ENCODE measurements at regions not wholly inside any gene's neighbourhood (a gene's known extent, or its start where the extent isn't known, plus 50 kb on each side); places are given as distances from the start of the nearest gene placed in this dataset.
"Not testable (repeated sequence)": the region's sequence is repeated elsewhere in the genome, so short reads cannot be mapped to it uniquely, and the experiment has no call there.

DNA sequence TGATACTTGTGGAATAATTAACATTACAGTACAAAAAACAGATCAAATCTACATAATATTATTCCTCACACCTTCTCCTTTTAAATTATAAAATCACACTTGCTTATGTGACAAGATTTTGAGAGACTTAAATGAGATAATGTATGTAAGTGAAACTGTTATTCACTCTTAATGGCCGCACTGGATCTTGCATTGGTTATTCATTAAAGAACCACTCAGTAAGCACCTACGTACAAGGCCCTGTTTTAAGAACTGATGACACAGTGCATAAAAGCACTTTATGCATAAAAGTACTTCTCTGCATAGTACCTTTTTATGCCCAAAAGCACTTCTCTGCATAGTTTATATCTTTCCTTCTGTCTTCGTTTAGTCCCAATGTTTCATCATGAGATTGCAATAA, 172.1 kb downstream of the GOLGA6L6 start (continued):
- TF ChIP-seq, protein P1, sequence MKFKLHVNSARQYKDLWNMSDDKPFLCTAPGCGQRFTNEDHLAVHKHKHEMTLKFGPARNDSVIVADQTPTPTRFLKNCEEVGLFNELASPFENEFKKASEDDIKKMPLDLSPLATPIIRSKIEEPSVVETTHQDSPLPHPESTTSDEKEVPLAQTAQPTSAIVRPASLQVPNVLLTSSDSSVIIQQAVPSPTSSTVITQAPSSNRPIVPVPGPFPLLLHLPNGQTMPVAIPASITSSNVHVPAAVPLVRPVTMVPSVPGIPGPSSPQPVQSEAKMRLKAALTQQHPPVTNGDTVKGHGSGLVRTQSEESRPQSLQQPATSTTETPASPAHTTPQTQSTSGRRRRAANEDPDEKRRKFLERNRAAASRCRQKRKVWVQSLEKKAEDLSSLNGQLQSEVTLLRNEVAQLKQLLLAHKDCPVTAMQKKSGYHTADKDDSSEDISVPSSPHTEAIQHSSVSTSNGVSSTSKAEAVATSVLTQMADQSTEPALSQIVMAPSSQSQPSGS (CRISPR knock-in tag; IDR thresholded peaks at IDR 0.05; ENCODE audit: borderline replicate concordance, low read depth): no peak
- TF ChIP-seq, protein P2, sequence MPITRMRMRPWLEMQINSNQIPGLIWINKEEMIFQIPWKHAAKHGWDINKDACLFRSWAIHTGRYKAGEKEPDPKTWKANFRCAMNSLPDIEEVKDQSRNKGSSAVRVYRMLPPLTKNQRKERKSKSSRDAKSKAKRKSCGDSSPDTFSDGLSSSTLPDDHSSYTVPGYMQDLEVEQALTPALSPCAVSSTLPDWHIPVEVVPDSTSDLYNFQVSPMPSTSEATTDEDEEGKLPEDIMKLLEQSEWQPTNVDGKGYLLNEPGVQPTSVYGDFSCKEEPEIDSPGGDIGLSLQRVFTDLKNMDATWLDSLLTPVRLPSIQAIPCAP (CRISPR knock-in tag; IDR thresholded peaks at IDR 0.05): no peak
- TF ChIP-seq RORB (CRISPR knock-in tag; IDR thresholded peaks at IDR 0.05): no peak
- TF ChIP-seq, protein P3, sequence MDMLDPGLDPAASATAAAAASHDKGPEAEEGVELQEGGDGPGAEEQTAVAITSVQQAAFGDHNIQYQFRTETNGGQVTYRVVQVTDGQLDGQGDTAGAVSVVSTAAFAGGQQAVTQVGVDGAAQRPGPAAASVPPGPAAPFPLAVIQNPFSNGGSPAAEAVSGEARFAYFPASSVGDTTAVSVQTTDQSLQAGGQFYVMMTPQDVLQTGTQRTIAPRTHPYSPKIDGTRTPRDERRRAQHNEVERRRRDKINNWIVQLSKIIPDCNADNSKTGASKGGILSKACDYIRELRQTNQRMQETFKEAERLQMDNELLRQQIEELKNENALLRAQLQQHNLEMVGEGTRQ (CRISPR knock-in tag; IDR thresholded peaks at IDR 0.05): no peak

DNA sequence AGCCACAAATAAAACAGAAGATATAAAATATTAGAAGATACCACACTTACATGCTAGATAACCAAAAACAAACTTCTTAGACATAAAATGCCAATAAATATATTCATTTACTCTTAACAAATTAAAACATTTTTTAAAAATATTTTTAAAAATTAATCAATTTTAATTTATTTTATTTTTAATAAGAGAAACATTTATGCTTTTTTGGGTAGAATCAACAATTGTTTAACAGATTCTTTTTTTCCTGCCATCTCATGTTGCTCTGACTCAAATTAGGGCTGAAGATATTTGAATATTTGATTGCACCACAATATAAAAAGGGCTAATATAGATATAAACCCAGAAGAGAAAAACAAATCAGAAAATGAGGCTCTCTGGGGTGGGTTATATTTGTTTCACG, 172.6 kb downstream of the GOLGA6L6 start:
- Mint-ChIP-seq H3K36me3 (no peaks in the 10 kb centered on the region), H3K9me3 (no peaks in the 10 kb centered on the region), H3K27me3 (ENCODE audit: low read depth) (no peaks in the 10 kb centered on the region), H3K27ac (no peak overlapping the region), H3K4me3 (no peak overlapping the region), H3K4me1 (no peaks in the 10 kb centered on the region)
- no peak for DNase-seq (ENCODE audit: low spot score)
- ATAC-seq: no peak
- POLR2A ChIA-PET: no interaction called here
- TF ChIP-seq CBFB (CRISPR knock-in tag; IDR thresholded peaks at IDR 0.05; ENCODE audit: low read depth) (no peak), HMGA2 (CRISPR knock-in tag; IDR thresholded peaks at IDR 0.05) (peak; percentile 88), ZNF317 (CRISPR knock-in tag; IDR thresholded peaks at IDR 0.05; ENCODE audit: borderline replicate concordance, low read depth) (no peak), SOX15 (CRISPR knock-in tag; IDR thresholded peaks at IDR 0.05) (no peak)
- CTCF ChIA-PET: no interaction called here

DNA sequence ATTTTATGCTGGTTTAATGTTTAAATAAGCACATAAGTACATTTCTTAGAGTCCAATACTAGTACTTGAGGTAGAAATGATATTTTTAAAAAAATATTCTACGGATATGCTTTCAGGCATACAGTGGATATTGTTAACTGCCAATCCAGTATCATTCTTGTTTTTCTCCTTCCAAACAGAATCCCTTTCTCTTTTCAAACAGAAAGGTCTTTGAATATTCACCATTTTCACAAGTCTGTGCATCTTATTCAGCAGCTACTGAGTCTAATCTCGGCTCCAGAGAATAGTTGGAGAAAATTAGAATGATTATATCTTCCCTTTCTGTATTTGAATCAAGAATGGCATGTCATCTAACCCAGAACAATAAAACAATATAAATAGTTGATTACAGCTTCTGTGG, 174.5 kb downstream of the GOLGA6L6 start:
- H3K9me3 Mint-ChIP-seq: no peaks in the 10 kb centered on the region
- DNase-seq (ENCODE audit: low spot score) (no peak), ATAC-seq (no peak)
- H3K4me1 Mint-ChIP-seq: no peaks in the 10 kb centered on the region
- H3K27me3 Mint-ChIP-seq (ENCODE audit: low read depth): no peaks in the 10 kb centered on the region
- H3K27ac Mint-ChIP-seq: no peak overlapping the region
- ChIA-PET POLR2A (no interaction called here), CTCF (no interaction called here)
- TF ChIP-seq, protein P4, sequence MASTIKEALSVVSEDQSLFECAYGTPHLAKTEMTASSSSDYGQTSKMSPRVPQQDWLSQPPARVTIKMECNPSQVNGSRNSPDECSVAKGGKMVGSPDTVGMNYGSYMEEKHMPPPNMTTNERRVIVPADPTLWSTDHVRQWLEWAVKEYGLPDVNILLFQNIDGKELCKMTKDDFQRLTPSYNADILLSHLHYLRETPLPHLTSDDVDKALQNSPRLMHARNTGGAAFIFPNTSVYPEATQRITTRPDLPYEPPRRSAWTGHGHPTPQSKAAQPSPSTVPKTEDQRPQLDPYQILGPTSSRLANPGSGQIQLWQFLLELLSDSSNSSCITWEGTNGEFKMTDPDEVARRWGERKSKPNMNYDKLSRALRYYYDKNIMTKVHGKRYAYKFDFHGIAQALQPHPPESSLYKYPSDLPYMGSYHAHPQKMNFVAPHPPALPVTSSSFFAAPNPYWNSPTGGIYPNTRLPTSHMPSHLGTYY (CRISPR knock-in tag; IDR thresholded peaks at IDR 0.05): no peak
- no peak for TF ChIP-seq GTF2I (CRISPR knock-in tag; conservative IDR thresholded peaks at IDR 0.05)
- TF ChIP-seq SMAD4 (CRISPR knock-in tag; IDR thresholded peaks at IDR 0.05): no peak
- no peak for TF ChIP-seq ATF1 (CRISPR knock-in tag; IDR thresholded peaks at IDR 0.05)
- no peak for TF ChIP-seq GABPB1 (CRISPR knock-in tag; IDR thresholded peaks at IDR 0.05)
- no peak for TF ChIP-seq ZNF232 (CRISPR knock-in tag; IDR thresholded peaks at IDR 0.05)
- TF ChIP-seq GRHL2 (CRISPR knock-in tag; IDR thresholded peaks at IDR 0.05; ENCODE audit: insufficient replicate concordance, severe bottlenecking): no peak
- TF ChIP-seq, protein P5, sequence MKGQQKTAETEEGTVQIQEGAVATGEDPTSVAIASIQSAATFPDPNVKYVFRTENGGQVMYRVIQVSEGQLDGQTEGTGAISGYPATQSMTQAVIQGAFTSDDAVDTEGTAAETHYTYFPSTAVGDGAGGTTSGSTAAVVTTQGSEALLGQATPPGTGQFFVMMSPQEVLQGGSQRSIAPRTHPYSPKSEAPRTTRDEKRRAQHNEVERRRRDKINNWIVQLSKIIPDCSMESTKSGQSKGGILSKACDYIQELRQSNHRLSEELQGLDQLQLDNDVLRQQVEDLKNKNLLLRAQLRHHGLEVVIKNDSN (CRISPR knock-in tag; IDR thresholded peaks at IDR 0.05): no peak
- no peak for TF ChIP-seq KAT7 (CRISPR knock-in tag; IDR thresholded peaks at IDR 0.05; ENCODE audit: borderline replicate concordance)
- no peak for TF ChIP-seq HMGA2 (CRISPR knock-in tag; IDR thresholded peaks at IDR 0.05)
- TF ChIP-seq ZNF416 (CRISPR knock-in tag; IDR thresholded peaks at IDR 0.05): no peak
- no peak for TF ChIP-seq JAZF1 (CRISPR knock-in tag; IDR thresholded peaks at IDR 0.05)
- TF ChIP-seq MYBL2 (CRISPR knock-in tag; IDR thresholded peaks at IDR 0.05): no peak
- no peak for TF ChIP-seq IRF2 (CRISPR knock-in tag; IDR thresholded peaks at IDR 0.05; ENCODE audit: borderline replicate concordance, low read depth)
- TF ChIP-seq, protein P6, sequence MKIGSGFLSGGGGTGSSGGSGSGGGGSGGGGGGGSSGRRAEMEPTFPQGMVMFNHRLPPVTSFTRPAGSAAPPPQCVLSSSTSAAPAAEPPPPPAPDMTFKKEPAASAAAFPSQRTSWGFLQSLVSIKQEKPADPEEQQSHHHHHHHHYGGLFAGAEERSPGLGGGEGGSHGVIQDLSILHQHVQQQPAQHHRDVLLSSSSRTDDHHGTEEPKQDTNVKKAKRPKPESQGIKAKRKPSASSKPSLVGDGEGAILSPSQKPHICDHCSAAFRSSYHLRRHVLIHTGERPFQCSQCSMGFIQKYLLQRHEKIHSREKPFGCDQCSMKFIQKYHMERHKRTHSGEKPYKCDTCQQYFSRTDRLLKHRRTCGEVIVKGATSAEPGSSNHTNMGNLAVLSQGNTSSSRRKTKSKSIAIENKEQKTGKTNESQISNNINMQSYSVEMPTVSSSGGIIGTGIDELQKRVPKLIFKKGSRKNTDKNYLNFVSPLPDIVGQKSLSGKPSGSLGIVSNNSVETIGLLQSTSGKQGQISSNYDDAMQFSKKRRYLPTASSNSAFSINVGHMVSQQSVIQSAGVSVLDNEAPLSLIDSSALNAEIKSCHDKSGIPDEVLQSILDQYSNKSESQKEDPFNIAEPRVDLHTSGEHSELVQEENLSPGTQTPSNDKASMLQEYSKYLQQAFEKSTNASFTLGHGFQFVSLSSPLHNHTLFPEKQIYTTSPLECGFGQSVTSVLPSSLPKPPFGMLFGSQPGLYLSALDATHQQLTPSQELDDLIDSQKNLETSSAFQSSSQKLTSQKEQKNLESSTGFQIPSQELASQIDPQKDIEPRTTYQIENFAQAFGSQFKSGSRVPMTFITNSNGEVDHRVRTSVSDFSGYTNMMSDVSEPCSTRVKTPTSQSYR (CRISPR knock-in tag; IDR thresholded peaks at IDR 0.05): no peak
- no peak for TF ChIP-seq OVOL2 (CRISPR knock-in tag; IDR thresholded peaks at IDR 0.05; ENCODE audit: borderline replicate concordance)
- no peak for TF ChIP-seq NFYB (CRISPR knock-in tag; conservative IDR thresholded peaks at IDR 0.05; ENCODE audit: low read depth)
- no peak overlapping the region for H3K4me3 Mint-ChIP-seq
- H3K36me3 Mint-ChIP-seq: no peaks in the 10 kb centered on the region

DNA sequence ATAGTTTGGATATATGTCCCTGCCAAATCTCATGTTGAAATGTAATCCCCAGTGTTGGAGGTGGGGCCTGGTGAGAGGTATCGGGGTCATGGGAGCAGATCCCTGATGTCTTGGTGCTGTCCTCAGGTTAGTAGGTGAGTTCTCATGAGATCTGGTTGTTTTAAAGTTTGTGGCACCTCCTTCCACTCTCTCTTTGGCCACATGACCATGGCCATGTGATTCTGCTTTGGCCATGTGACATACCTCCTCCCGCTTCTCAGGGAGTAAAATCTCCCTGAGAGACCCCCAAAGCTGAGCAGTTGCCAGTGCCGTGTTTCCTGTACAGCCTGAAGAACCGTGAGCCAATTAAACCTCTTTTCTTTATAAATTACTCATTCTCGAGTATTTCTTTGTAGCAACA, 178.0 kb downstream of the GOLGA6L6 start:
- H3K27ac Mint-ChIP-seq; H3K9me3 Mint-ChIP-seq; DNase-seq (ENCODE audit: low spot score); H3K4me3 Mint-ChIP-seq; H3K4me1 Mint-ChIP-seq; ATAC-seq; H3K27me3 Mint-ChIP-seq (ENCODE audit: low read depth); H3K36me3 Mint-ChIP-seq; CTCF ChIA-PET: not testable (repeated sequence)
- POLR2A ChIA-PET: interaction anchor here (0.6 kb wide), 1 partner anchor 1874 kb away, joined by 3 read pairs; no protein-coding TSS in a partner anchor
